Colonic mucosa (tissue), 4 donors: ENCODE measurements at regions not wholly inside any gene's neighbourhood (a gene's known extent, or its start where the extent isn't known, plus 50 kb on each side); places are given as distances from the start of the nearest gene placed in this dataset.

Experiments used
- DNase-seq: peaks from one replicate; pipeline ENCODE4 v3.0.0-alpha.2; 2020
- H3K27ac ChIP-seq: fragments of 200-600 bp; one replicate; pipeline ENCODE4 v1.8.0; 2021
- H3K27me3 ChIP-seq: fragments of 200-600 bp; one replicate; pipeline ENCODE4 v1.8.0; 2021
- H3K36me3 ChIP-seq: fragments of 200-600 bp; one replicate; pipeline ENCODE4 v1.8.0; 2021
- H3K4me1 ChIP-seq: fragments of 200-600 bp; one replicate; pipeline ENCODE4 v1.8.0; 2021; ENCODE audit warnings: mild to moderate bottlenecking
- H3K4me3 ChIP-seq: fragments of 200-600 bp; one replicate; pipeline ENCODE4 v1.8.0; 2021
- H3K9ac ChIP-seq, 2 donors: one replicate each; pipeline ENCODE4 v1.7.0; 2013; ENCODE audit warnings: control low read depth in 2 of 2, low read depth in 2 of 2, low read length in 2 of 2
- H3K9me3 ChIP-seq: fragments of 200-600 bp; one replicate; pipeline ENCODE4 v1.8.0; 2021
- CTCF ChIP-seq: fragments of 200-600 bp; IDR thresholded peaks from one replicate; pipeline ENCODE4 v1.8.0; 2022; ENCODE audit warnings: antibody characterized with exemption, mild to moderate bottlenecking
- intact Hi-C: fragments of 100-400 bp; cut with DNase I; formaldehyde crosslinking; loops from one replicate; pipeline ENCODE4 v1.14.1; 2022
- donor health status: healthy.
- donor health status: DM: no; HTN: no; CAD: no.
- donor health status: DM: no; HTN: no; CAD: no.

DNA sequence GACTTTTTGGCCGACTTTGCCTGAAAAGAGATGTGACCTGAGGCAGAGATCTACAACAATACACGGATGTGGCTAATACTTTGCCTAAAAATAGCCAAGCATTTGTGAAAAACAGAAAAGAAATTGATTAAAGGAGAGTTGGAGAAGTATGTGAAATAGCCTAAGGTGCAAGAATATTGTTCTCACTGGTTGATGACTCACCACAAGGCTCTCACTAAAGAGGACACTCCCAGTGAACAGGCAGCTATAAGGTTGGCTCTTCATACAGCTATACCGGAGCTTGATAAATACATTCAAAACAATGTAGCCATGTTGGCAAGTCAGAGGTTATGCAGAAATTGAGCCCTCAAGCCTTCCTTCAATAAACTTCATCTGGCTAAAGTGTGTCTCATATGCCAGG, 317.2 kb upstream of the GRAMD2B start:
- no peak for TF ChIP-seq CTCF
- Histone ChIP-seq H3K9me3 (no peaks in the 10 kb centered on the region), H3K9ac (no peak overlapping the region), H3K4me1 (no peaks in the 10 kb centered on the region), H3K4me3 (no peak overlapping the region), H3K36me3 (no peaks in the 10 kb centered on the region), H3K27me3 (no peaks in the 10 kb centered on the region), H3K27ac (no peak overlapping the region)
- no peak for DNase-seq
- intact Hi-C loops = no loop called here

GRCh38 chr5:126107381-126107780, 315.8 kb upstream of the GRAMD2B start:
- Histone ChIP-seq H3K9me3 (no peaks in the 10 kb centered on the region), H3K27me3 (no peaks in the 10 kb centered on the region), H3K9ac (no peak overlapping the region), H3K27ac (no peak overlapping the region), H3K36me3 (no peaks in the 10 kb centered on the region), H3K4me3 (no peak overlapping the region), H3K4me1 (no peaks in the 10 kb centered on the region)
- no peak for DNase-seq
- intact Hi-C loops = no loop called here
- TF ChIP-seq CTCF = no peak

DNA sequence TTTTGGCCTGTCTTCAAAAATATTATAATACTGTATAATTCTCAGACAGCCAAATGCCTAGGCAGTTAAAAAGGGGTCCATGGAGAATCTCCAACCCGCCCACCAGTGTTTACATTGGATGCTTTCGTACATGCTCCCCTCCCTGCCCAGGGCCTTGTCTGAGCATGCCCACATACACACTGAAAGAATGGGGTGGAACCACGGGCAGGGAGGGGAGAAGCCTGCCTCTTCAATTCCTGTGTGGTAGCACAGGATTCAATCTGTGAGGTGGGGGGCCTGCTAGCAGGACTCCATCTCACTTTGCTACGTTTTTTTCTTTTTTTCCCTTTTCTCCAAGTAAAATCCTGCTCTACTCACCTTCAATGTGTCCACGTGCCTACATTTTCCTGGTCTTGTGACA, 314.7 kb upstream of the GRAMD2B start:
- Histone ChIP-seq H3K9me3 (no peaks in the 10 kb centered on the region), H3K36me3 (no peaks in the 10 kb centered on the region), H3K9ac (no peak overlapping the region), H3K27ac (no peak overlapping the region), H3K4me1 (no peaks in the 10 kb centered on the region), H3K27me3 (no peaks in the 10 kb centered on the region), H3K4me3 (no peak overlapping the region)
- intact Hi-C loops = no loop called here
- DNase-seq = no peak
- no peak for TF ChIP-seq CTCF

DNA sequence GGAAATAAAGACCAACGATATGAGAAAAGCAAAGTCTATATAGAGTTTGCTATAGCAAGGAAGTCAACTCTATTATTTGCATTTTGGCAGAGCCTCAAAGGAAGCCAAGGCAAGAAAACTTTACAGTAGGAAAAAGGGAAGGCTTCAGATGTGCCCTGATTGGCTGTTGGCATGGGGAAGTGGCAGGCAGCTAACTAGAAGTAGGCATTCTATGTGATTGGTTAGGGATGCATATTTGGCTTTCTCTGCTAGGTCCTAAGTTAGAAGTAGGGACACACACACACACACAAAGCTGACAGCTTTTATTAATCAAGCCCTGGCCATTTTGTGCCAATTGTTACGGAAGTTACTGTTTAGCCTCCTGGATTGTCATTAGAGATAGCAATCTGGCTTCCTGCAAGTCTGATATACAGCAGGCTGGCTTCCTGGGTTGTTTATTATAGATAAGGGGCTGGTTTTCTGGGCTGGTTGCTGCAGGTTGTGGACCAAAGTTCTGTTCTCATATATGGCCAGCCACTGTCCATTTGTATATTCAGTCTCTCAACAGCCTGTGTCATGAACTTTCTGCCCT, 308.1 kb upstream of the GRAMD2B start:
- Histone ChIP-seq H3K36me3 (no peaks in the 10 kb centered on the region), H3K9ac (no peak overlapping the region), H3K4me1 (no peaks in the 10 kb centered on the region), H3K27me3 (no peaks in the 10 kb centered on the region), H3K27ac (no peak overlapping the region), H3K4me3 (no peak overlapping the region), H3K9me3 (no peaks in the 10 kb centered on the region)
- intact Hi-C loops = no loop called here
- no peak for DNase-seq
- no peak for TF ChIP-seq CTCF

DNA sequence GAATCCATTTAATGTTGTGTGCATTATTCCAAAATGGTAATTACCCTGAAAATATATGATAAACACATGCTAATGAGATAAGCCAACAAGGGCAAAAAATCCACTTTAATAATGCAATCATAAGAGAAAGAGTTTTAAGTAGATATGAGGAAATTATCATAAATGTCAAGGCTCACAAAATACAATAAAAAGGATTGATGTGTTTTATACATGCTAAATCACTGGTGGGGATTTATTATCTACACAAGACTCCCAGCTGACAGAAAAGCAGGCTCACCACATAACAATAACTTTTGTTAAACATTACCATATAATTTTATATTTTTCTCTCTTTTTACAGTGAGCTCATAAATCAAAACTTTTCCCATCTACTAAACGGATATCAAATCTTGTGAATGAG, 306.2 kb upstream of the GRAMD2B start:
- no peaks in the 10 kb centered on the region for H3K4me1 ChIP-seq
- DNase-seq = no peak
- H3K9ac ChIP-seq = no peak overlapping the region
- H3K9me3 ChIP-seq = no peaks in the 10 kb centered on the region
- TF ChIP-seq CTCF = no peak
- H3K27me3 ChIP-seq = no peaks in the 10 kb centered on the region
- intact Hi-C loops = no loop called here
- no peaks in the 10 kb centered on the region for H3K36me3 ChIP-seq
- no peak overlapping the region for H3K4me3 ChIP-seq
- H3K27ac ChIP-seq = no peak overlapping the region
